Neural progenitor cell (in vitro differentiated cells): ENCODE measurements at regions not wholly inside any gene's neighbourhood (a gene's known extent, or its start where the extent isn't known, plus 50 kb on each side); places are given as distances from the start of the nearest gene placed in this dataset.

Experiments used
- DNase-seq: peaks from one replicate; pipeline ENCODE4 v3.0.0-alpha.2; 2016; ENCODE audit warnings: low spot score
- H2AFZ ChIP-seq: fragments of 200-600 bp; sonication (generic); replicated peaks from 2 replicates; pipeline ENCODE4 v1.6.1; 2016; ENCODE audit warnings: antibody characterized with exemption
- H3F3A ChIP-seq: fragments of 200-600 bp; sonication (generic); 2 replicates; pipeline ENCODE4 v1.6.1; 2016; ENCODE audit warnings: antibody characterized with exemption, low read depth
- H3K27ac ChIP-seq: fragments of 200-600 bp; sonication (generic); 2 replicates; pipeline ENCODE4 v1.5.1; 2016; ENCODE audit warnings: mild to moderate bottlenecking
- H3K27me3 ChIP-seq: fragments of 200-600 bp; sonication (generic); 2 replicates; pipeline ENCODE4 v1.6.1; 2016; ENCODE audit warnings: mild to moderate bottlenecking, moderate library complexity
- H3K36me3 ChIP-seq: fragments of 200-600 bp; sonication (generic); 2 replicates; pipeline ENCODE4 v1.5.1; 2016
- H3K4me1 ChIP-seq: fragments of 200-600 bp; sonication (generic); 2 replicates; pipeline ENCODE4 v1.6.1; 2016; ENCODE audit warnings: mixed run types
- H3K4me2 ChIP-seq: fragments of 200-600 bp; sonication (generic); 2 replicates; pipeline ENCODE4 v1.6.1; 2016
- H3K4me3 ChIP-seq: fragments of 200-600 bp; sonication (generic); 2 replicates; pipeline ENCODE4 v1.5.1; 2016
- H3K79me2 ChIP-seq: fragments of 200-600 bp; sonication (generic); 2 replicates; pipeline ENCODE4 v1.6.1; 2016; ENCODE audit warnings: low read depth
- H3K9ac ChIP-seq: fragments of 200-600 bp; sonication (generic); 2 replicates; pipeline ENCODE4 v1.6.1; 2016
- H3K9me3 ChIP-seq: fragments of 200-600 bp; sonication (generic); 2 replicates; pipeline ENCODE4 v1.5.1; 2016; ENCODE audit warnings: low read depth
- H4K20me1 ChIP-seq: fragments of 200-600 bp; sonication (generic); 2 replicates; pipeline ENCODE4 v1.6.1; 2016; ENCODE audit warnings: low read depth
- H3K27ac Mint-ChIP-seq: 3 replicates; pipeline ENCODE4 v1.8.0; 2021; ENCODE audit warnings: mixed read lengths
- H3K27me3 Mint-ChIP-seq: 2 replicates; pipeline ENCODE4 v1.8.0; 2022; ENCODE audit warnings: low read depth, mild to moderate bottlenecking, inconsistent platforms, moderate library complexity, mixed read lengths; ENCODE audit not compliant: insufficient read depth
- H3K36me3 Mint-ChIP-seq: 3 replicates; pipeline ENCODE4 v1.8.0; 2021; ENCODE audit warnings: mixed read lengths
- H3K4me1 Mint-ChIP-seq: 3 replicates; pipeline ENCODE4 v1.8.0; 2021; ENCODE audit warnings: mixed read lengths
- H3K4me3 Mint-ChIP-seq: 3 replicates; pipeline ENCODE4 v1.8.0; 2021; ENCODE audit warnings: mild to moderate bottlenecking, moderate library complexity, mixed read lengths
- H3K9me3 Mint-ChIP-seq: 3 replicates; pipeline ENCODE4 v1.8.0; 2020; ENCODE audit warnings: mixed read lengths
- EZH2 ChIP-seq: fragments of 200-600 bp; sonication (generic); IDR thresholded peaks from 2 replicates; pipeline ENCODE4 v1.6.1; 2017; ENCODE audit warnings: antibody characterized with exemption, mild to moderate bottlenecking, moderate library complexity
- EZH2phosphoT487 ChIP-seq: fragments of 200-600 bp; sonication (generic); IDR thresholded peaks from 2 replicates; pipeline ENCODE4 v1.6.1; 2017; ENCODE audit warnings: antibody characterized with exemption
- TF ChIP-seq, protein P1 (sequence below): fragments of 200-600 bp; sonication (generic); IDR thresholded peaks from 2 replicates; pipeline ENCODE4 v1.5.1; 2017; ENCODE audit warnings: antibody characterized with exemption, mild to moderate bottlenecking

DNA sequence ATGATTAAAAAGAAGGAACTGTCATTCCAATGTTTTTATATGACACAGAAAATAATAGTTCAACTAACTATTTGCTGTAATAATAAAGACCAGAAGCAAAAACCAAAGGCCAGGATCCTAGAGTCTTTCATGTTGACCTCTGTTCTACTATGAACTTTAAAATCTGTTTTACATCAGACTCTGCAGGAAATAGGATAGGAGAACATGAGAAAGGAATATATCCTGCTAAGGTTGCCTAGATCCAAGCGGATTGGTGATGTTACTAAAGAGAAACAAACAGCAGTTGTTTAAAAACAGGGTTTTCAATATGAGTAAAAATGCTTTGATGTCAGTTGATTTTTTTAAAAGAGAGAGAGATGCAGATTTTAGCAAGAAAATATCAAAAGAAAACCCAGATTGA is 549.6 kb downstream of the ZIC1 start:
- Histone ChIP-seq H3K9me3 (no peaks in the 10 kb centered on the region), H3K4me1 (peaks cover 13% of the 10 kb centered on the region), H3F3A (no peaks in the 10 kb centered on the region), H3K27me3 (no peaks in the 10 kb centered on the region), H3K27ac (no peak overlapping the region), H4K20me1 (no peaks in the 10 kb centered on the region), H3K79me2 (no peaks in the 10 kb centered on the region), H3K4me3 (no peak overlapping the region), H2AFZ (no peak overlapping the region), H3K9ac (no peak overlapping the region), H3K4me2 (no peak overlapping the region), H3K36me3 (no peaks in the 10 kb centered on the region)
- H3K9me3 Mint-ChIP-seq, result peaks cover 42% of the 10 kb centered on the region
- no peak for TF ChIP-seq EZH2phosphoT487
- TF ChIP-seq, protein P1, sequence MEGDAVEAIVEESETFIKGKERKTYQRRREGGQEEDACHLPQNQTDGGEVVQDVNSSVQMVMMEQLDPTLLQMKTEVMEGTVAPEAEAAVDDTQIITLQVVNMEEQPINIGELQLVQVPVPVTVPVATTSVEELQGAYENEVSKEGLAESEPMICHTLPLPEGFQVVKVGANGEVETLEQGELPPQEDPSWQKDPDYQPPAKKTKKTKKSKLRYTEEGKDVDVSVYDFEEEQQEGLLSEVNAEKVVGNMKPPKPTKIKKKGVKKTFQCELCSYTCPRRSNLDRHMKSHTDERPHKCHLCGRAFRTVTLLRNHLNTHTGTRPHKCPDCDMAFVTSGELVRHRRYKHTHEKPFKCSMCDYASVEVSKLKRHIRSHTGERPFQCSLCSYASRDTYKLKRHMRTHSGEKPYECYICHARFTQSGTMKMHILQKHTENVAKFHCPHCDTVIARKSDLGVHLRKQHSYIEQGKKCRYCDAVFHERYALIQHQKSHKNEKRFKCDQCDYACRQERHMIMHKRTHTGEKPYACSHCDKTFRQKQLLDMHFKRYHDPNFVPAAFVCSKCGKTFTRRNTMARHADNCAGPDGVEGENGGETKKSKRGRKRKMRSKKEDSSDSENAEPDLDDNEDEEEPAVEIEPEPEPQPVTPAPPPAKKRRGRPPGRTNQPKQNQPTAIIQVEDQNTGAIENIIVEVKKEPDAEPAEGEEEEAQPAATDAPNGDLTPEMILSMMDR, result no peak
- TF ChIP-seq EZH2, result no peak
- H3K27ac Mint-ChIP-seq, result no peak overlapping the region
- H3K36me3 Mint-ChIP-seq, result peaks cover 65% of the 10 kb centered on the region
- DNase-seq, result no peak
- H3K27me3 Mint-ChIP-seq, result no peaks in the 10 kb centered on the region
- H3K4me1 Mint-ChIP-seq, result peaks cover 26% of the 10 kb centered on the region
- H3K4me3 Mint-ChIP-seq, result no peak overlapping the region

DNA sequence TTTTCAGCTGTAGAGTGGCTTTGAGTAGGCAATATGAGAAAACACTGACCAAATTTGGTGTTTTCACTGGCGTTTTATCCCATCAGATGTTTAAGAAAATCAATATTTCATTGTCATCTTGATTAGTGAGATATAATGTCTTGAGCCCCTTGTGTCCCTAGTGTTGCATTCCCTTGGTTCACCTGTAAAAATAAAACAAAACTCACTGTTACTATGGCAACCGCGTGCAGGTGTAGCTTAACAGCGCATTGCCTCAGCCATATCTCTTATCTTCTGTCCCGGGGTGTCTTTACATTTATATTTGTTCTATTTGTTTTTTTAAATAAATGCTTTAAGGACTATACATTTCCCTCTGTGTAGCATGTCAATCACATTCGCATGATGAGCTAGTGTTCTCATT is 551.6 kb downstream of the ZIC1 start:
- peaks cover 13% of the 10 kb centered on the region for H3K4me1 ChIP-seq
- H3K4me3 ChIP-seq, result no peak overlapping the region
- Mint-ChIP-seq H3K4me1 (peaks cover 26% of the 10 kb centered on the region), H3K9me3 (peaks cover 30% of the 10 kb centered on the region), H3K27me3 (no peaks in the 10 kb centered on the region), H3K36me3 (peaks cover 61% of the 10 kb centered on the region), H3K4me3 (no peak overlapping the region), H3K27ac (no peak overlapping the region)
- no peaks in the 10 kb centered on the region for H3K36me3 ChIP-seq
- H4K20me1 ChIP-seq, result no peaks in the 10 kb centered on the region
- H3K9me3 ChIP-seq, result no peaks in the 10 kb centered on the region
- H3K9ac ChIP-seq, result no peak overlapping the region
- H3K27ac ChIP-seq, result no peak overlapping the region
- no peak overlapping the region for H3K4me2 ChIP-seq
- TF ChIP-seq EZH2phosphoT487 (no peak), EZH2 (no peak)
- TF ChIP-seq, protein P1, result no peak
- H3K79me2 ChIP-seq, result no peaks in the 10 kb centered on the region
- H3F3A ChIP-seq, result no peaks in the 10 kb centered on the region
- H2AFZ ChIP-seq, result no peak overlapping the region
- no peaks in the 10 kb centered on the region for H3K27me3 ChIP-seq
- DNase-seq, result no peak

DNA sequence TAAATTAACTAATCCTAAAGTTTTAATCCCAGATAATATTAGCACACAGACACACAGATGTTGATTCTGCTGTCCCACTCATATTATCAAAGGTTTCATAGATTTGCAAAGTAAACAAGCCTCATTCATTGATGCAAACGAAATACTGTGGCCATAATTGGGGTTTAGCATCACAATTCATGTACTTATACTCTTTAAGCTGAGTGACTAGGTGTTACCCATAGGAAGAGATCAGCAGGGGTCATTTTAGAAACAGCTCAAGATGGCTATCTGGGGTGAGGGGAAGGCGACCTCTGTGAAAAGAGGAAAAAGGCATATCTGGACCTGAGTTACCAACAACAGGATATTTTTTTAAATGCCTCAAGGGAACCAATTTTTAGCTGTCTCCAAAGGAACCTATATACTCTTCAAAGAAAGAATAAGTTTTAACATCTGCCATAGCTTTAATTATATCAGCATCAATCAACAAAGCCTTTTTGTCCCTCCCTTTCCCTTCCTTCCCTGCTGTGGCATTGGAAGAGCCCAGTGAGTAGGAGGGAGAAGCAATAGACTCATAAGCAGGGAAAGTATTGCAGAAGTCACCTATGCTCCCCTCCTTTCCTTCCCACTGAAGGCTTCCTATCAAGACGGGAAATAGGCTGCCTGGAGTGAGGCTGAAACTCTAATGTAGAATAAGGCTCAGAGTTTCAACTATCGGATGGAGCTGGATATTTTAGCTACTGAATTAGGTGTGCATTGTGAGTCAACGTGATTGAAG is 553.4 kb downstream of the ZIC1 start:
- Histone ChIP-seq H3K79me2 (no peaks in the 10 kb centered on the region), H3K4me2 (peak overlapping the region; percentile 21), H3K9me3 (no peaks in the 10 kb centered on the region), H4K20me1 (no peaks in the 10 kb centered on the region), H3K27me3 (no peaks in the 10 kb centered on the region), H3K9ac (no peak overlapping the region), H3K4me3 (no peak overlapping the region), H3K36me3 (no peaks in the 10 kb centered on the region), H3K4me1 (peaks cover 13% of the 10 kb centered on the region), H2AFZ (peak overlapping the region; percentile 24), H3K27ac (no peak overlapping the region), H3F3A (no peaks in the 10 kb centered on the region)
- TF ChIP-seq EZH2phosphoT487 (no peak), EZH2 (no peak)
- TF ChIP-seq, protein P1, result no peak
- Mint-ChIP-seq H3K27me3 (no peaks in the 10 kb centered on the region), H3K4me3 (no peak overlapping the region), H3K27ac (peak overlapping the region; percentile 9), H3K4me1 (peaks cover 26% of the 10 kb centered on the region), H3K36me3 (peaks cover 51% of the 10 kb centered on the region), H3K9me3 (peaks cover 17% of the 10 kb centered on the region)
- no peak for DNase-seq
